Epithelial cell of esophagus (primary cell): ENCODE measurements at regions not wholly inside any gene's neighbourhood (a gene's known extent, or its start where the extent isn't known, plus 50 kb on each side); places are given as distances from the start of the nearest gene placed in this dataset.

Source experiments
- DNase-seq: peaks from one replicate; pipeline ENCODE4 v3.0.0; 2010; ENCODE audit warnings: low read depth
- H3K4me3 ChIP-seq: 2 replicates; pipeline ENCODE4 v1.5.1; 2011; ENCODE audit warnings: mild to moderate bottlenecking, low read length, control low read depth
- TF ChIP-seq, protein P1 (sequence below): IDR thresholded peaks from 2 replicates; pipeline ENCODE4 v1.5.1; 2011; ENCODE audit warnings: low read depth, mild to moderate bottlenecking, low read length, control low read depth, inconsistent platforms; ENCODE audit not compliant: insufficient read depth; ENCODE audit errors: missing control alignments

DNA sequence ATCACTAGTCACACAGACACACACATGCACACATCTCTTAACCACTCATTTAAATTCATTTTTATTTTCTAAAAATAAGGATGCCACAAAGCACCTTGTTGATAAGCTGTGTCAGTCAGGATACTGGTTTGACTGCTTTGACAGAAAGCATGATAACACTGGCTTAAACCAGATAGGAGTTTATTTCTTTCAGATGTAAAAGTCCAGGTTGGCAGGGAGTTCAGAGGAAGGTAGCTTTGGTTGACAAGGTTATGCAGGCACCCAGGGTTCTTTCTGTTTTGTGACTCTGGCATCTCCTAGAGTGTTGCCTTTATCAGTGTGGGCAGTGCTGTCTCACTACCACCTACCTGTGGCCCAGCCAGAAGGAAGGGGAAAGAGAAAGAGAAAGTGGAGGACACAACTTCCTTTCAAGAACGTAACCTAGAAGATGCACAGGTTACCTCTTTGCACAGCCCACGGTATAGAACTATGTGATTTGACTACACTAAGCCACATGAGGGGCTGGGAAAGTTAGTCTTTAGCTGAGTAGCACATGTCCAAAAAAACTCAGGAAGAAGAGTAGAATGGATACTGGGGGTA is 334.7 kb downstream of the OSTF1 start:
- TF ChIP-seq, protein P1, sequence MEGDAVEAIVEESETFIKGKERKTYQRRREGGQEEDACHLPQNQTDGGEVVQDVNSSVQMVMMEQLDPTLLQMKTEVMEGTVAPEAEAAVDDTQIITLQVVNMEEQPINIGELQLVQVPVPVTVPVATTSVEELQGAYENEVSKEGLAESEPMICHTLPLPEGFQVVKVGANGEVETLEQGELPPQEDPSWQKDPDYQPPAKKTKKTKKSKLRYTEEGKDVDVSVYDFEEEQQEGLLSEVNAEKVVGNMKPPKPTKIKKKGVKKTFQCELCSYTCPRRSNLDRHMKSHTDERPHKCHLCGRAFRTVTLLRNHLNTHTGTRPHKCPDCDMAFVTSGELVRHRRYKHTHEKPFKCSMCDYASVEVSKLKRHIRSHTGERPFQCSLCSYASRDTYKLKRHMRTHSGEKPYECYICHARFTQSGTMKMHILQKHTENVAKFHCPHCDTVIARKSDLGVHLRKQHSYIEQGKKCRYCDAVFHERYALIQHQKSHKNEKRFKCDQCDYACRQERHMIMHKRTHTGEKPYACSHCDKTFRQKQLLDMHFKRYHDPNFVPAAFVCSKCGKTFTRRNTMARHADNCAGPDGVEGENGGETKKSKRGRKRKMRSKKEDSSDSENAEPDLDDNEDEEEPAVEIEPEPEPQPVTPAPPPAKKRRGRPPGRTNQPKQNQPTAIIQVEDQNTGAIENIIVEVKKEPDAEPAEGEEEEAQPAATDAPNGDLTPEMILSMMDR, result no peak
- no peak overlapping the region for H3K4me3 ChIP-seq
- DNase-seq, result no peak

DNA sequence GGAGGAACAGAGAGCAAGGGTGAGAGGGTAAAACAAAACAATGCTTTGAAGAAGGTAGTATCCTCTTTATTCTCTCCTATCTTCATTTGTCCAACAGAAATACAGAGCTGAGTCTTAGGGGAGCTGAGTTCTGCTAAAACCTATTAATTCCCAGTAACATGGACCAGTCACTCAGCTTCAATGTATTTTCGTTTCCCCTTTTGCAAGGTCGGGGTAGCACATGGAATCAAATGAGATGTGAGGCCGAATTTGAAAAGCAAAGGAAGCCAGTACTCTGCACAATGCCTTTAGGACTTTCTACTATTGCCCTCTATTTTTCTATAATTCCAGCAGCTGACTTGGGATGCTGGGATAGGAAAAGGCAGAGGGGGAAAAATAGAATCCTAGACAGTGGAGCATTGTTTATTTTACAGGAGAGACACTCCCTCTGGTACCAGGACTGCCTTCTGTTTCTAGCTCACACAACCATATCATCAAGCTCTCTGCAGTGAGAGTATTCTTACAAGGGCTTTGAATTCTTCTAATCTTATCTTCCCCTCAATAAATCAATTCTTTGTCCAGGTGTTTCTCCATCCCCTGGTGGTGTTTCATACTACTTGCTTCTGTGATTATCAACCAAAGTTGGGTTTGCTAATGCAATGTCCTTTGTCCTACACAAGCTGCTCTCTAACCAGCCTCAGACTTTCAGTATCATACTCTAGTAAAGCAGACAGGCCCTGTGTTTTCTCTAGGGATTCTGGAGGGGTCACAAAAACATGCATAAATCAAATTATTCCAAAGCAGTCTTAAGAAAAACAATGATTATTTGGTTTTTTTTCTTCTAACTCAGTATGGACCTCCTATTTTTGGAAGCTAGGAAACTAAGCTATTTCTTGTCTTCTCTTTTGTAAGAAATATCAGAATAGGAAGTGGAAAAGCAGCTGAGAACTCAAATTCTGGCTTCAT is 341.5 kb downstream of the OSTF1 start:
- DNase-seq, result no peak
- TF ChIP-seq, protein P1, result no peak
- no peak overlapping the region for H3K4me3 ChIP-seq

GRCh38 chr9:75431375-75431774 is 343.1 kb downstream of the OSTF1 start:
- TF ChIP-seq, protein P1, result no peak
- DNase-seq, result no peak
- H3K4me3 ChIP-seq, result no peak overlapping the region

DNA sequence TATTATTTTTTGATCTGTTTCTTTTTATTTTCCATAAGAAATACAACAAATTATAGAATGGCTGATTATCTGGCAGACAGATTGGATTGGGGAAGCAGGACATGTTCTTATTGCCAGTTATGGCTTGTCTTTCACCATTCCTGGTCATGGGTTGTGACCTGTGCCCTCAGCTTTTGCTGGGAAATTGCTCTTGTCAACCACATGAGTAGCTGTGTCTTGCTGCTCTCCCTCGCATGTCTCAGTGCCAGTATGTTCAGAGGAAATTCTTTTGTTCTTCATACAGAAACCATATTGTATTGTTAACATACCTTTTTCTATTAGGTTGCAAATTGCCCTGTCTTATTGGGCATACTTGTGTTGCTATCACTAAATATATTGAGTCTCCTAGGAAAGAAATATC is 344.1 kb downstream of the OSTF1 start:
- H3K4me3 ChIP-seq, result no peak overlapping the region
- TF ChIP-seq, protein P1, result no peak
- no peak for DNase-seq

GRCh38 chr9:75432888-75433287 is 344.6 kb downstream of the OSTF1 start:
- no peak overlapping the region for H3K4me3 ChIP-seq
- DNase-seq, result no peak
- TF ChIP-seq, protein P1, result no peak

DNA sequence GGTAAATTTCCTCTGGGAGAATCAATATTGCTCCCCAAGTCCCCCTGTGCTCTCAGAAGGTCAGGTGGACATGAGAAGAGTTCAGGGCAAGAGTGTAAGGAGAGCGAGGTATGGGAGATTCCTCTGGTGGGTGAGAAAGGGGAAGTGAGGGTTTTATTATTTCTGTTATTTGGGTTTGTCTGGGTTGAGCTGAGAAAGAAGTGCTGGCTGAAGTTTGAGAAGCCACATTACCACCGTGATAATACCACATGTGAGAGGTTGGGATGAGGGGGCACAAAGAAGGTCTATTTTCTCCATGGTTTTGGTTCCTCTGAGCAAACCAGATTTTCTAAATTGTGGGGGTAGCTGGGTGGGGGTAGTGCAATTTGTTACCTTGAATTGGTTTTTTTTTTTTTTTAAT is 350.4 kb downstream of the OSTF1 start:
- TF ChIP-seq, protein P1, result no peak
- H3K4me3 ChIP-seq, result no peak overlapping the region
- no peak for DNase-seq

GRCh38 chr9:75440914-75441313 is 352.6 kb downstream of the OSTF1 start:
- no peak overlapping the region for H3K4me3 ChIP-seq
- no peak for DNase-seq
- TF ChIP-seq, protein P1, result no peak
